ENCODE measurements at regions not wholly inside any gene's neighbourhood (a gene's known extent, or its start where the extent isn't known, plus 50 kb on each side); places are given as distances from the start of the nearest gene placed in this dataset.

- Mint-ChIP-seq H3K9me3 (ENCODE audit: insufficient read depth) (peaks cover 6% of the 10 kb centered on the region), H3K27me3 (peaks cover 5% of the 10 kb centered on the region), H3K4me3 (no peak overlapping the region), H3K4me1 (peaks cover 2% of the 10 kb centered on the region), H3K27ac (no peak overlapping the region)
- Histone ChIP-seq H3K4me2 (replicated peaks; ENCODE audit: low read depth, low read length, poor library complexity, severe bottlenecking) (no peak overlapping the region), H4K20me1 (ENCODE audit: control insufficient read depth, insufficient read depth, low read length, poor library complexity, severe bottlenecking) (no peaks in the 10 kb centered on the region), H3K4me1 (ENCODE audit: control insufficient read depth in 2 of 2, insufficient read depth in 2 of 2, low read length in 2 of 2) (no peaks in the 10 kb centered on the region), H3K27ac (ENCODE audit: low read length in 2 of 2) (no peak overlapping the region), H3K9me3 (ENCODE audit: control extremely low read depth in 1 of 3, control insufficient read depth in 2 of 3, insufficient read depth in 1 of 3, low read length in 2 of 3) (peaks cover 0 to 4% (median 0%) of the 10 kb centered on the region in 3 donors), H3K27me3 (replicated peaks in 1 of 4; ENCODE audit: control extremely low read depth in 1 of 4, control insufficient read depth in 3 of 4, insufficient read depth in 4 of 4, low read length in 3 of 4) (peaks cover 0 to 3% (median 0%) of the 10 kb centered on the region in 4 experiments), H3K9ac (ENCODE audit: low read length) (no peak overlapping the region), H3K79me2 (ENCODE audit: control insufficient read depth, insufficient read depth, low read length) (no peaks in the 10 kb centered on the region), H3K36me3 (replicated peaks in 1 of 2; ENCODE audit: control extremely low read depth in 1 of 2, control insufficient read depth in 1 of 2, extremely low read depth in 1 of 2, insufficient read depth in 2 of 2, low read length in 1 of 2) (no peaks in the 10 kb centered on the region), H2AFZ (ENCODE audit: insufficient read depth, low read depth, low read length, poor library complexity, severe bottlenecking) (no peak overlapping the region), H3K4me3 (ENCODE audit: control extremely low read depth in 1 of 5, extremely low read depth in 1 of 5, insufficient read depth in 1 of 5, low read depth in 2 of 5, low read length in 4 of 5) (no peak overlapping the region)
- WGBS (ENCODE audit: insufficient coverage): 80% methylated on average over 2 of the region's 3 CpGs
- intact Hi-C loops (cut with micrococcal nuclease): no loop called here
- no peak for ATAC-seq (ENCODE audit: low read depth)
- TF ChIP-seq CTCF (IDR thresholded peaks at IDR 0.05) (no peak), EZH2 (IDR thresholded peaks at IDR 0.05; ENCODE audit: borderline replicate concordance, insufficient read depth, low read depth, low read length, poor library complexity, severe bottlenecking) (no peak)
- ChIA-PET CTCF (no interaction called here), POLR2A (no interaction called here)
- no peak for DNase-seq
These were observed 106.3 kb upstream of the CD93 start for GRCh38 chr20:23192469-23192868.

GRCh38 chr20:23190557-23190956 is 104.4 kb upstream of the CD93 start:
- Histone ChIP-seq H3K4me1 (ENCODE audit: control insufficient read depth in 2 of 2, insufficient read depth in 2 of 2, low read length in 2 of 2) (no peaks in the 10 kb centered on the region), H3K27ac (ENCODE audit: low read length in 2 of 2) (no peak overlapping the region), H3K4me3 (ENCODE audit: control extremely low read depth in 1 of 5, extremely low read depth in 1 of 5, insufficient read depth in 1 of 5, low read depth in 2 of 5, low read length in 4 of 5) (no peak overlapping the region), H3K4me2 (replicated peaks; ENCODE audit: low read depth, low read length, poor library complexity, severe bottlenecking) (no peak overlapping the region), H3K9me3 (ENCODE audit: control extremely low read depth in 1 of 3, control insufficient read depth in 2 of 3, insufficient read depth in 1 of 3, low read length in 2 of 3) (peaks cover 0 to 11% (median 0%) of the 10 kb centered on the region in 3 donors), H3K36me3 (replicated peaks in 1 of 2; ENCODE audit: control extremely low read depth in 1 of 2, control insufficient read depth in 1 of 2, extremely low read depth in 1 of 2, insufficient read depth in 2 of 2, low read length in 1 of 2) (no peaks in the 10 kb centered on the region), H2AFZ (ENCODE audit: insufficient read depth, low read depth, low read length, poor library complexity, severe bottlenecking) (no peak overlapping the region), H4K20me1 (ENCODE audit: control insufficient read depth, insufficient read depth, low read length, poor library complexity, severe bottlenecking) (no peaks in the 10 kb centered on the region), H3K9ac (ENCODE audit: low read length) (no peak overlapping the region), H3K27me3 (replicated peaks in 1 of 4; ENCODE audit: control extremely low read depth in 1 of 4, control insufficient read depth in 3 of 4, insufficient read depth in 4 of 4, low read length in 3 of 4) (peaks cover 0 to 3% (median 0%) of the 10 kb centered on the region in 4 experiments), H3K79me2 (ENCODE audit: control insufficient read depth, insufficient read depth, low read length) (no peaks in the 10 kb centered on the region)
- intact Hi-C loops (cut with micrococcal nuclease): no loop called here
- WGBS (ENCODE audit: insufficient coverage): 93% methylated on average over 3 of the region's 3 CpGs
- CTCF ChIA-PET: no interaction called here
- Mint-ChIP-seq H3K9me3 (ENCODE audit: insufficient read depth) (no peaks in the 10 kb centered on the region), H3K27ac (no peak overlapping the region), H3K27me3 (peaks cover 3% of the 10 kb centered on the region), H3K4me1 (no peaks in the 10 kb centered on the region), H3K4me3 (no peak overlapping the region)
- TF ChIP-seq EZH2 (IDR thresholded peaks at IDR 0.05; ENCODE audit: borderline replicate concordance, insufficient read depth, low read depth, low read length, poor library complexity, severe bottlenecking): no peak
- no peak for TF ChIP-seq CTCF (IDR thresholded peaks at IDR 0.05)
- DNase-seq (no peak), ATAC-seq (ENCODE audit: low read depth) (no peak)
- POLR2A ChIA-PET: no interaction called here
